ENCODE measurements at regions not wholly inside any gene's neighbourhood (a gene's known extent, or its start where the extent isn't known, plus 50 kb on each side); places are given as distances from the start of the nearest gene placed in this dataset.

DNA sequence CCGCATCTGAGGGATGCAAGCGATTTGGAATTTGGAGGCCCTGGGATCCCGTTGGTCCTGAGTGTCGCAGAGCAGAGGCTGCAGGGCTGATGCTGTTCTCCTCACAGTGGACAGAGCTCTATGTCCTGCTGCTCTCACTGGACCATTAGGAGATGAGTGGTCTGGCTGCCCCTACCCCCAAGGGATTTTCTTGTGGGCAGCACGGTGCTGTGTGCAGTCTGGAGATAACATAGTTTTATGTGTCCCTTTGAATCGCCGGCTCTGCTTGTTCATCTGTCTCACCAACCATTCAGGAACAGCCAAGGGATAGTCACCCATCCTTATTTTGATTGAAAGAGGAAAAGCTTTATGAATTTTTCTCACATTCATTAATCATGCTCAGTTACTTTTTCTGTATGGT lies 49.9 kb downstream of the CHRM3 start:
- DNase-seq (ENCODE audit: low read depth): no peak
- TF ChIP-seq, protein P1, sequence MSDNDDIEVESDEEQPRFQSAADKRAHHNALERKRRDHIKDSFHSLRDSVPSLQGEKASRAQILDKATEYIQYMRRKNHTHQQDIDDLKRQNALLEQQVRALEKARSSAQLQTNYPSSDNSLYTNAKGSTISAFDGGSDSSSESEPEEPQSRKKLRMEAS (IDR thresholded peaks at IDR 0.05; ENCODE audit: low read depth, low read length): no peak
- TF ChIP-seq MYC (IDR thresholded peaks at IDR 0.05; ENCODE audit: low read depth, low read length): no peak
- TF ChIP-seq POLR2A (IDR thresholded peaks at IDR 0.05; ENCODE audit: extremely low read depth, insufficient read length): no peak
- TF ChIP-seq, protein P2, sequence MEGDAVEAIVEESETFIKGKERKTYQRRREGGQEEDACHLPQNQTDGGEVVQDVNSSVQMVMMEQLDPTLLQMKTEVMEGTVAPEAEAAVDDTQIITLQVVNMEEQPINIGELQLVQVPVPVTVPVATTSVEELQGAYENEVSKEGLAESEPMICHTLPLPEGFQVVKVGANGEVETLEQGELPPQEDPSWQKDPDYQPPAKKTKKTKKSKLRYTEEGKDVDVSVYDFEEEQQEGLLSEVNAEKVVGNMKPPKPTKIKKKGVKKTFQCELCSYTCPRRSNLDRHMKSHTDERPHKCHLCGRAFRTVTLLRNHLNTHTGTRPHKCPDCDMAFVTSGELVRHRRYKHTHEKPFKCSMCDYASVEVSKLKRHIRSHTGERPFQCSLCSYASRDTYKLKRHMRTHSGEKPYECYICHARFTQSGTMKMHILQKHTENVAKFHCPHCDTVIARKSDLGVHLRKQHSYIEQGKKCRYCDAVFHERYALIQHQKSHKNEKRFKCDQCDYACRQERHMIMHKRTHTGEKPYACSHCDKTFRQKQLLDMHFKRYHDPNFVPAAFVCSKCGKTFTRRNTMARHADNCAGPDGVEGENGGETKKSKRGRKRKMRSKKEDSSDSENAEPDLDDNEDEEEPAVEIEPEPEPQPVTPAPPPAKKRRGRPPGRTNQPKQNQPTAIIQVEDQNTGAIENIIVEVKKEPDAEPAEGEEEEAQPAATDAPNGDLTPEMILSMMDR (IDR thresholded peaks at IDR 0.05; ENCODE audit: low read depth, low read length): no peak
- H3K4me3 ChIP-seq (ENCODE audit: low read depth, low read length): no peak overlapping the region

DNA sequence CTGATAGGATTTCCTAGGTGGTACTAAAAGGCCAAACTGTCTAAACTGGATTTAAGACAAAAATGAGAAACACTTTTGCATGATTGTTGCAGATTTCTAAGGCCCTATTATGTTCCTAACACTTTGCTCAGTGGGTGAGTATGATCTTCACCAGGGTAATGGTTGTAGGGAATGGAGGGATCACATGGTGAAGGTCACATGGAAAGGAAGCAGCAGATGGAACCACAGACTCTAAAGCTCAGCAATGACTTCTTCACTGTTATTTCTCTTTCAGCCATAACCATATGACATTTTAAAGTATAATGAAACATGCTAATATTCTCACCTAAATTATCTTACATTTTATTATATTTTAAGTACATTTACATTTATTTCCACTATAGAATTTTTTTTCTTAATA lies 51.5 kb downstream of the CHRM3 start:
- no peak overlapping the region for H3K4me3 ChIP-seq (ENCODE audit: low read depth, low read length)
- TF ChIP-seq MYC (IDR thresholded peaks at IDR 0.05; ENCODE audit: low read depth, low read length) (no peak), POLR2A (IDR thresholded peaks at IDR 0.05; ENCODE audit: extremely low read depth, insufficient read length) (no peak)
- TF ChIP-seq, protein P2 (IDR thresholded peaks at IDR 0.05; ENCODE audit: low read depth, low read length): no peak
- TF ChIP-seq, protein P1 (IDR thresholded peaks at IDR 0.05; ENCODE audit: low read depth, low read length): no peak
- no peak for DNase-seq (ENCODE audit: low read depth)

DNA sequence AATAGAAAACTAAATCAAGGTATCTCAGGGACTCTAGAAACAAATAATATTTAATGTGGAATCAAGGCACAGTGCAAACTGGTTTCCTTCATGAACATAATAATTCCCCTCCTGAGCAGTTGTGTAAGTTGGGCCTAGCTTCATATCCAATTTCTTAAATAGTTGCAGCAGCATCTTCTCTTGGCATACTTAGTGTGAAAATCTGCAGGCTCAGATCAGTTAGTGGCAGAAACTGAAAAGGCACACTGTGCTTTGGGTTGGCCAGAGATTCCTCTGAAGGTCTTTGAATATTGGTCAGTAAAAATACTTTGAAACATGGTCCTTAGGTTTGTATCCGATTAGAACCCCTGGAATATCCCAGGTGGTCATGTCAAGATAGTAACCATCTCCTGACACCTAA lies 52.5 kb downstream of the CHRM3 start:
- H3K4me3 ChIP-seq (ENCODE audit: low read depth, low read length): no peak overlapping the region
- no peak for DNase-seq (ENCODE audit: low read depth)
- TF ChIP-seq, protein P2 (IDR thresholded peaks at IDR 0.05; ENCODE audit: low read depth, low read length): no peak
- TF ChIP-seq POLR2A (IDR thresholded peaks at IDR 0.05; ENCODE audit: extremely low read depth, insufficient read length) (no peak), MYC (IDR thresholded peaks at IDR 0.05; ENCODE audit: low read depth, low read length) (no peak)
- TF ChIP-seq, protein P1 (IDR thresholded peaks at IDR 0.05; ENCODE audit: low read depth, low read length): no peak

DNA sequence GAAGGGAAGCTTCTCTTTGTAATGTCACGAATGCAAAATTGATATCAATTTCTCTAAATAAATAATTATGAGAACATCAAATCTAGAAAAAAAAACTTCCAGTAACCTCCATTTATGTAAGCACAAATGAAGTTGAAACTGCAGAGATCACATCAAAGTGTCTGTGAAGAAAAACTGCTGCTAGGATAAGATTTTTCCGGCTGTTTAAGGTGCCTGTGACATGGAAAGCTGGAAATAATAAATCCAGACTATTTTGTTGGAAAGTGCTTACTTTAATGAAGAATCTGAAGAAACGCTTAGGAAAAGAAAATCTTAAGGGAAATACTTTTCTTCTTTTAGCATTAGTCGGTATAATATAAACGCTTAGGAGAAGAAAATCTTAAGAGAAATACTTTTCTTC lies 57.0 kb downstream of the CHRM3 start:
- no peak overlapping the region for H3K4me3 ChIP-seq (ENCODE audit: low read depth, low read length)
- TF ChIP-seq MYC (IDR thresholded peaks at IDR 0.05; ENCODE audit: low read depth, low read length) (no peak), POLR2A (IDR thresholded peaks at IDR 0.05; ENCODE audit: extremely low read depth, insufficient read length) (no peak)
- TF ChIP-seq, protein P2 (IDR thresholded peaks at IDR 0.05; ENCODE audit: low read depth, low read length): no peak
- TF ChIP-seq, protein P1 (IDR thresholded peaks at IDR 0.05; ENCODE audit: low read depth, low read length): no peak
- DNase-seq (ENCODE audit: low read depth): no peak

DNA sequence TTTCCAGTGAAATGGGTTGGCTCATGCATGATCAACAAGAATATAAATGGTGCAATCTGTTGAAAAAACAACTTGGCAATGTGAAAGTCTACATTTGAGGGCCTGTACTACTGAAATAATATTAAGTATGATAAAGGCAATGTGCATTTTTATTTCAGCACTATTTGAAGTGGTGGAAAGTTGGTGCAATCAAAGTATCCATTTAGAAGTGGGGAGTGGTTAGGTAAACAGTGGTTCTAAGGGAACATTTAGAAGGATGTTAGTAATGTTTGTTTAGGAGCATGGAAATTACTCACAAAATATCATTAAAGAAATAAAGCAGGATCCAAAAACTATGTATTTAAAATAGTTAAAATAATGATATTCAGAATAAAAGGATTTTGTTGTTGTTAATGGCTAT lies 60.2 kb downstream of the CHRM3 start:
- TF ChIP-seq, protein P1 (IDR thresholded peaks at IDR 0.05; ENCODE audit: low read depth, low read length): no peak
- TF ChIP-seq MYC (IDR thresholded peaks at IDR 0.05; ENCODE audit: low read depth, low read length) (no peak), POLR2A (IDR thresholded peaks at IDR 0.05; ENCODE audit: extremely low read depth, insufficient read length) (no peak)
- TF ChIP-seq, protein P2 (IDR thresholded peaks at IDR 0.05; ENCODE audit: low read depth, low read length): no peak
- H3K4me3 ChIP-seq (ENCODE audit: low read depth, low read length): no peak overlapping the region
- DNase-seq (ENCODE audit: low read depth): no peak

DNA sequence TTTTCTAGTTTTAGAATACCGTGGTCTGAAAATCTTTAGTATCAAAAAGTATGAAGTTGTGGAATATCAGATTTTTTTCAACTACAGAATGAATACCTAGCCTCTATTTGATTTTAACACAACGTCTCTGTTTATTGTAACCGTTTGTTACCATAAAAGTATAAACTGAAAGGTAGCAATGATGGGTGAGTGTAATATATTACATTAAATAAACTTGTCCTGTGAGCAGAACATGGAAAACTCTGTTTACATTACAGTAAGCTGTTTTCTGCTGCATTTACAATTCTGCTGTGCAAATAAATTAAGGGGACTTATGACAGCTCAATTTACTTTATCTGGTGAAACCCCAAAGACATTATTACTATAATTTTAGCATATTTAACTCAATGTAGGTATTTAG lies 62.5 kb downstream of the CHRM3 start:
- DNase-seq (ENCODE audit: low read depth): no peak
- TF ChIP-seq POLR2A (IDR thresholded peaks at IDR 0.05; ENCODE audit: extremely low read depth, insufficient read length) (no peak), MYC (IDR thresholded peaks at IDR 0.05; ENCODE audit: low read depth, low read length) (no peak)
- TF ChIP-seq, protein P1 (IDR thresholded peaks at IDR 0.05; ENCODE audit: low read depth, low read length): no peak
- H3K4me3 ChIP-seq (ENCODE audit: low read depth, low read length): no peak overlapping the region
